NCI-H187 treated with DMSO at 0.1 percent for 48 hours (cell line): ENCODE measurements at regions not wholly inside any gene's neighbourhood (a gene's known extent, or its start where the extent isn't known, plus 50 kb on each side); places are given as distances from the start of the nearest gene placed in this dataset.
A peak's percentile ranks its signal among the peaks of the same experiment; 100 is the strongest.

Experiments used
- DNase-seq: peaks from one replicate; lab custom pipeline; 2025; lab: John Stamatoyannopoulos, UW

DNA sequence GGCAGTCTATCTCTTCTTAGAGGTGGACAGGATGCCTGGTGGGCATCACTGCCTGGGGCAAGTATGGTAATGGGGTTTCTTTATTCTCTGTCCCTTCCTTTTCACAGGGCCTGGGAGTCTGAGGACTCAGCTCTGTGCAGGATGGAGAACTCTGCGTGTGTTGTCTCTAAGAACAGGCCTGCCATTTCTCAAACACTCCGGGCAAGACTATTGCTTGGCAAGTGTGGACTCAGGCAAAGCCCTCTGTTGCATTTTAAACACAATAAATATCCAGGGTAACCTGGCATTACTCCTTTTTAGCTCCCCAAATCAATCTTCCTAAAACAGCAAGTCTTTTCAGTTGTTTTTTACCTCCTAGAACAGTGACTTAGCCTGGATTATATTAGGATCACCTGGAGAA, 185.1 kb upstream of the ROPN1 start:
- DNase-seq: no peak

GRCh38 chr3:124178531-124178930, 186.6 kb upstream of the ROPN1 start:
- no peak for DNase-seq

DNA sequence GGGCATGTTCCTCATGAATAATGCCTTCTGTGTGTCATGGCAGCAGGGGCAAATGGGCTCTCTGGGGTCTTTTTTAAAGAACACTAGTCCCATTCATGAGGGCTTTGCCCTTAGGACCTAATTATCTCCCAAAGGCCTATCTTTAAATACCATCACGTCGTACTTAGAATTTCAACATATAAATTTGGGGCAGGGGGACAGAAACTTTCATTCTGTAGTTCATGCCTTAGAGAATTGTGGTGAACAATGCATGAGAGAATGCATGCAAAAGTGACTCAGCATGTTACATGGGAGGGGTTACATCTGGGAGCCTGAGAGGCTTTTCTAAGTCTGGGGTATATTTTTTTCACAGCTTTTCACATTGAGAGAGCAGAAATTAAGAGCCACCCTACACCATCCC, 208.5 kb upstream of the ROPN1 start:
- no peak for DNase-seq

DNA sequence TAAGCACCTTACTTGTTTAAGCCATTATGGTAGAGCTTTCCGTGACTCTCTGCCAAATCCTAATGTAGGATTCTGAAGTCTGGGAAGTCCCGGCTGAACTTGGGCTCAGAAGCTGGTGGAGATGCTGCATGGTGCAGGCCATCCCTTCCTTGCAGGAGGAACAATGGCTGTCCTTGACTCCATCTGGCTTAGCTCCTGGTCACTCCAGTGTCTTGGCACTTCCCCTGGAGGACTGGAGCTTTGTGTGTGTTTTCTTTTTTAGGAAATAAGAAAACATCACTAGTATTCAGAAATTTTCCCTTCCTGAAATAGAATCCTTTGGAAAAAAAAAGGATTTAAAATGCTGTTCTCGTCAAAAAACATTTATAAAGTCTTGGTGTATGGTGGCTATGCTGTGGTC, 209.3 kb upstream of the ROPN1 start:
- DNase-seq: no peak

DNA sequence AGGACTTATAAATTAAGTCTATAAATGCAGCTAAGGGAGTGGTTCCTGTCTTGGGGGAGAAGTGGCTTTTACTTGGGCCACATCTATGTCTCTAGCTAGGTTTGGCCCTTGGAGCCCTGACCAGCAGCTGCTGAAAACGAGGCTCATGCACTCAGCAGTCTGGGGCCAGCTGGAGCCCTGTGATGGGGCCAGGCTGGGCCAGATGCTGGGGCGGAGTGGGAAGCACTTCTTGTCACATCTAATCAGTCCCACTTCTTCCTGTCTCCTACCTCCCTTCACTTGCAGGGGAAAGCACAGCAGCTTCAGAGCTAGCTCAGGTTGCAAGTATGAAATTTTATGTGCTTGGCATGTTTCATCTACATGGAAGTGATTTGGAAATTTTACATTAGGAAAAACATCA, 209.9 kb upstream of the ROPN1 start:
- DNase-seq: peak; percentile 22

GRCh38 chr3:124202754-124203153, 210.8 kb upstream of the ROPN1 start:
- no peak for DNase-seq

DNA sequence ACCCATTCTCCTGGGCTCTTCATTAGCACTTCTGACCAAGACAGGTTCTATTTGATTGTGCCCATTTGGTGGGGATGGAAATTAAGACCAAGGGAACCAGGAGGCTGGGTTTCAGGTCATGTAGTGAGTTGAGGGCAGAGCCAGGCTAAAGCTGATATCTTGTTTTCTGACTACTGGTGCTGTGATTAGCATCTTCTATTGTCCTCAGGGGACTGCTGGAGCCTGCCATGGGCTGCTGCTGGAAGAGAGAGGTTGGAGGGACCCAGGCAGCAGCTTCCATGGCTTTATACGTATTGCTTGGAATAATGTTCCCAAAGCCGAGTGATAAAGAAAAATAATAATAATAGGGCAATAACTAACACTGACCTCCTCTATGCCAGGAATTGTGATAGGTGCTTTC, 211.4 kb upstream of the ROPN1 start:
- DNase-seq: no peak

DNA sequence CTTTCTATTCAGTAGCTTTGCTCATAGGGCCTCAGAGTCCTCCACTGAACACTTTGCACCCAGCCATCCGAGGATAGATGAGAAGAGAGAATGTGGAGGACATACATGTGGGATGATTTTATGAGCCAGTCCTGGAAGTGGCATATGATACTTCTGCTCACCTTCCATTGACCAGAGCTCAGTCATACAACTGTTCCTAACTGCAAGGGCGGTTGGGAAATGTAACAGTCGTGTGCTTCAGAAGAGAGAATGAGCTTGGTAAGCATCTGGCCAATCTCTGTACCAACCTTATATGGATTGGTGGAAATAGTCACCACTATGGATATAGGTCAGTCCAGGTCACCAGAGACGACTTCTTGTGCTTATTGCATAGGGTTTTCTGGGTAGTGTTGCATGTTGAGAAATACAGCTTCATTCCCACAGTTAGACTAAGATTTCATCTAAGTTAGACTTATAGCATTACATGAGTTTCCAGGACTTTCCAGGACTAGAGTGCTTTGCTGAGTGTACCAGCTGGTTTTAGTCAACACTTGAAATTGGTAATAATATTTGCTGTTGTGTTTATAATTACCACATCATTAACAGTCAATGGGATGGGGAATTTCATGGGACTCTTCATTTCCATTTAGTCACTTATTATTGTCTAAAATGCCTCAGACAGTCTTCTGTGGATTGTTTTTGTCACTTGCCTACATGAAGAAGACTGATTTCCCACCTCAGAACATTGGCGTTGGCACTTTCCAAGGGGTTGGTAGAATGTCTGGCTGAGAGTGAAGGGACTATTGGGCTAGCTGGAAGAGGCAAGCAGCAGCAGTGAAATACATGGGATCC, 214.5 kb upstream of the ROPN1 start:
- no peak for DNase-seq

DNA sequence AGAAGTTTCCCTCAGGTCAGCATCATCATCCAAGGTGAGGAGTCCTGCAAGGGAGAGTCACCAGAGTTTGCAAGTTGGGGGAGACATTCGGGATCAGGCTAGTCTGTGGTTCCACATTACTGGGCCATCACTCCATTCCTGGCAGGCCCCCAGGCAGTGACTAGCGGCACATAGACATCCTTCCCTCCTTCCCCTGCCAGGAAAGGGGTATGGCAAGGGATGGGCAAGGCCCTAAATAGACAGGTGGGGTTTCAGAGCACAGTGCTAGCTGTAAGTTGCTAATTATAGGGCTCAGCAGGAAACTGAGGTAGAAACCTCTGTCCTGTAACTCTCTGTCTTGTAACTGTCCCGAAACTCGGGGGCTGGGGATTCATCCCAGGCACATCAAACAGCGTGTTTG, 215.2 kb upstream of the ROPN1 start:
- no peak for DNase-seq

DNA sequence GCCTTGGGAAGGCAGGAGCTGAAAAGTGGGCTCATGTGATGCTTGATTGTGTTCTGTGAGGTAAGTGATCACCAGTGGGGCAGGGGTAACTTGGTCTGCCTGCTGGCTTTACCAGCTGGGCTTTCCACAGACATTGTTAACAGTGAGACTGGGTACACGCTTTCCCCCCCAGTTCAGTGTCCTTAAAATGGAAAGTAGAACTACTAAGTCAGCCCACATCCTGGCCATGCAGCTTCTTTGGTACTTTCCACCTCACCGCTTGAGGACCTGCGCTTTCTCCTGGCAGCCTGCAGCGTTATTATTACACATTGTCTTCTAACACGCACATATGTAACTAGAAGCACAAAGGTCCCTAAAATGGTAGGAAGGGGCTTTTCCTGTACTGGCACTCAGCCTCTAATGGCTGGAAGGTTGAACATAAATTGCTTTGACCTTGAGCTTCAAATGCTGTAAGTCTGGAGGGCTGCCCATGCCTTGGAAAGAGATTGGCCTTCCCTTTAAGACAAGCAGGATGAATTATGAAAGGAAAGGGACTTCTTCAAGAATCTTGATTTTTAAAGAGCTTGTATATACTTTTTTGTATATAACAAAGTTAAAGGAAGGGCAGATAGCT, 216.1 kb upstream of the ROPN1 start:
- DNase-seq: no peak

GRCh38 chr3:124209426-124209825, 217.5 kb upstream of the ROPN1 start:
- DNase-seq: no peak

DNA sequence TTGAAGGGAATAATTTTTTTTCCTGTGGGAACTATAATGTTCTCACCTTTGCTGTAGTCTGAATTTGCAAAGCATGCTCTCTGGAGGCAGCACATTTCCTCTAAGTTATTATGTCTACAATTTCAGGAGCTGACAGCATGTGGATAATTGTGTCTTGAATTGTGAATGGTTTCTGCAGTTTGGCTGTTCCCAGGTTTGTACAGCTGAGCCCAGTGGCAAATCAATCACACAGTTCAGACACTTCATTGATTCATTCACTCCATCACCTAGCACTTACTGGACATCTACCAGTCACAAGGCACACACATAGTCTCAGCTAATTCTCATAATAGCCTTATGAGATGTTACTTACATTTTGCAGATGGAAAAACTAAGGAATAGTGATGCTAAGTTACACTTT, 219.0 kb upstream of the ROPN1 start:
- no peak for DNase-seq

DNA sequence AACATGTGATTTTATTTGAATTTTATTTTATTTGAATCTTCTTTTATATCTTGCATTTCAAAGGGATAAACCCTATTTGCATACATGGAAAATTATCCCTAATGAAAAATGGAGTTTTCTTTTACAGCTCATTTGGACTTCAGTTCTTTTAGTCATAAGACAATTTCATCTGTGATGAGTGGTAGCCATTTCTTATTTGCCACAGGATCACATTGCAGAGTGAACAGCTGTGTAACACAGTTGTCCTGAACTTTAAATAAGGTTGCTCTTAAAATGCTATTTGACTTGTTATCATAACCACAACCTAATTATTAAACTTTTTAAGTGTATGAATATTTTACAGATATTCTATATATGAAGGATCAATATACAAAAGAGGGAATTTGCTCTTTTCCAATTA, 221.7 kb upstream of the ROPN1 start:
- no peak for DNase-seq

DNA sequence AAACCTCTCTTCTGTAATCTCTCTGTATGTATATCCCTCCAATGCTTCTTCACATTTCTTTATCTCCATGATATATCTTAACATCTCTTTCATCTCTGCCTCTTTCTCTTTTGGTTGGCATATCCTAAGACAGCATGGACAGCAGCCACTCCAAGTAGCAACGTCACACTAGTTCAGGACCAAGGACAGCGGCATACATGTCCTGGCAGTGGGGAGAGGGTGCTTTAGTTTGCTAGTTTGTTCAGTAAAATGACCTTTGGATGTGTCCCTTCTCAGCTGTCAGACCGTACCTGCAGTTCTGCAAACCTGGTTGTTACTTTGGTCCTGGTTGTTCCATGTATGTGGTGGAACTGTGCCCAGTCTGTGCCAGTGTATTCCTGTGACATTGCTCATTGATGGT, 225.6 kb upstream of the ROPN1 start:
- no peak for DNase-seq

DNA sequence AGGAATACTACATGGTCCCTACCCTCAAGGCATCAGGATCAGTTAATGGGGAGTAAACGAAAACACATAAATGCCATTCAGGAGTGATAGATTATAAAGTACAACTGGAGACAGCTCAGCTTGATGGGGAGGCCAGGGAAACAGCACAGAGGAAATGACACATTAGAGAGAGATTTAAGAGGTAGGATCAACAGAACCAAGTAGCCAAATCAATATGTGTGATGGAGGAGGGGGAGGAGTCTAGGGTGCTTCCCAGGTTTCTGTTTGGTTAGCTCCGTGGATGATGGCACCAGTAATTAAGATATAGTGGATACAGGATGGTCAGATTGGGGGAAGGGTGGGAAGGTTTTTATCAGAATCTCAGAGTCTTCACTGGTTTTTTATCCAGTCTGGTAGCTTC, 229.5 kb upstream of the ROPN1 start:
- no peak for DNase-seq

DNA sequence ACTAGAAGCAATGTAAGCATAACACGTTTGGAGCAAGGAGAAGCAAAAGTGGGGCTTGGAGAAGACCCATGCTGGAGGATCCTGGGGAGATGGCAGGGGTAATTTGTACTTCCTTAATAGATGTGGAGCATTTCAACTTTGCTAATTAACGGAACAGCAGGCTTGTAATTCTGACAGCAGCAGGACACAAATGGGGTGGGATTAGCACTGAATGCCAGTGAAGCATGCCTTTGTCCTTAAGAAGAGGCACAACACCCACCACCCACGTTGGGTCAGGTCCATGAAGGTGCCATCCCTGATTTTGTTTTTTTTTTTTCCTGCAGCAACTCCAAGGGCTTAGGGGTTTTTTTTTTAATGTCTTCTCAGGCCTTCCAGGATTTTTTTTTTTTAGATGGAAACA, 231.9 kb upstream of the ROPN1 start:
- DNase-seq: no peak

GRCh38 chr3:124227150-124227630, 235.3 kb upstream of the ROPN1 start:
- no peak for DNase-seq

- no peak for DNase-seq
Observed at GRCh38 chr3:124229420-124229819, 237.5 kb upstream of the ROPN1 start.

DNA sequence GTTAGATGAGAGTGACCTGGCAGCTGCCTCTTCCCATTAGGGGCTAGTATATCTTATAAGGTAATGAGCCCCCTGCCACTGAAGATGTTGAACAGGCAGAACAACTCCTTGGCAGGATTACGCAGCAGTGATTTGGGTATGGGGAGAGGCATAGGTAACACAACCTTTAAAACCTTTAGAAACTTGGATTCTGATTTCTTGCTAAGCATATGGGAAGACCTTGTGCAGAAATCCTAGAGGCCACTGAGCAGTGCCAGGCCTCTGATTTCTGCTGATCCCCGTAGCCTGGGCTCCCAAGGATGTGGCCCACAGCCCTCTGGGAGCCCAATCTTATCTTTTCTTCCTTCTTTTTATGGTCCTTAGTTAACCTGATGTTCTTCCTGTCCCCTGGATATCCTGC, 237.9 kb upstream of the ROPN1 start:
- DNase-seq: no peak

DNA sequence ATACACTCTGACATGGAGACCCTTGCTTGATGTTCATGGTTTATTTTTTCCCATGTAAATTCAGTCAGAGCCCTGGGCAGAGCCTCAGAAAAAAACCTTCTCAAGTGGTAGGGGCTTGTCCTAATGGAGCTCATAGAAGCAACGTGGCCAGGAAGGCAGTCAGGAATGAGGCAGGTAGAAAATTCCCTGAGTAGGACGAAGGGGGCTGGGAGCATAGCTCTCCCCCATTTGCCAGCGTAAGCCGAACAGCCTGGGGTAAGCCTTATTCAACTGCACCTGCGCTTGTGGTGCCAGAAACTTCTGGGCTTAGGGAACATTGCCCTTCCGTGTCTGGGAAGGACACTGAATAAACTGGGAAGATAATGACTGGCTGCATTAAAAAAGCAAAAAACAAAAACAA, 238.5 kb upstream of the ROPN1 start:
- no peak for DNase-seq

GRCh38 chr3:124230998-124231397, 239.1 kb upstream of the ROPN1 start:
- DNase-seq: no peak

GRCh38 chr3:124234852-124235252, 242.9 kb upstream of the ROPN1 start:
- DNase-seq: no peak

GRCh38 chr3:124235446-124235845, 243.5 kb upstream of the ROPN1 start:
- no peak for DNase-seq
